ENCODE measurements at regions not wholly inside any gene's neighbourhood (a gene's known extent, or its start where the extent isn't known, plus 50 kb on each side); places are given as distances from the start of the nearest gene placed in this dataset.

GRCh38 chr3:31054032-31054431 is 159.6 kb upstream of the GADL1 start:
- TF ChIP-seq CTCF (IDR thresholded peaks at IDR 0.05; ENCODE audit: insufficient read depth, low read depth, low read length) (no peak), EZH2 (IDR thresholded peaks at IDR 0.05; ENCODE audit: insufficient read depth, low read length) (no peak)
